AG04449 (cell line): ENCODE measurements at regions not wholly inside any gene's neighbourhood (a gene's known extent, or its start where the extent isn't known, plus 50 kb on each side); places are given as distances from the start of the nearest gene placed in this dataset.
"Not testable (repeated sequence)": the region's sequence is repeated elsewhere in the genome, so short reads cannot be mapped to it uniquely, and the experiment has no call there.

Source experiments
- CTCF ChIA-PET: fragments of 350-600 bp; formaldehyde crosslinking; extraction: SDS; loops from one replicate; lab custom pipeline; 2021; ENCODE audit warnings: antibody characterized with exemption; lab: Yijun Ruan, JAX
- POLR2A ChIA-PET: fragments of 400-600, 350-600 bp; formaldehyde crosslinking; extraction: SDS; loops from one replicate; lab custom pipeline; 2020; ENCODE audit warnings: antibody characterized with exemption, inconsistent platforms; lab: Yijun Ruan, JAX
- DNase-seq: peaks from one replicate; pipeline ENCODE4 v3.0.0-alpha.2; 2010; ENCODE audit warnings: low read depth, low spot score
- H3K4me3 ChIP-seq: 2 replicates; pipeline ENCODE4 v1.5.1; 2011; ENCODE audit warnings: low read depth, mild to moderate bottlenecking, control low read depth, low read length
- CTCF ChIP-seq: IDR thresholded peaks from one replicate; pipeline ENCODE4 v1.5.1; 2011; ENCODE audit warnings: mild to moderate bottlenecking, moderate library complexity, low read length, control low read depth, inconsistent platforms; ENCODE audit not compliant: insufficient read depth; ENCODE audit errors: missing control alignments

DNA sequence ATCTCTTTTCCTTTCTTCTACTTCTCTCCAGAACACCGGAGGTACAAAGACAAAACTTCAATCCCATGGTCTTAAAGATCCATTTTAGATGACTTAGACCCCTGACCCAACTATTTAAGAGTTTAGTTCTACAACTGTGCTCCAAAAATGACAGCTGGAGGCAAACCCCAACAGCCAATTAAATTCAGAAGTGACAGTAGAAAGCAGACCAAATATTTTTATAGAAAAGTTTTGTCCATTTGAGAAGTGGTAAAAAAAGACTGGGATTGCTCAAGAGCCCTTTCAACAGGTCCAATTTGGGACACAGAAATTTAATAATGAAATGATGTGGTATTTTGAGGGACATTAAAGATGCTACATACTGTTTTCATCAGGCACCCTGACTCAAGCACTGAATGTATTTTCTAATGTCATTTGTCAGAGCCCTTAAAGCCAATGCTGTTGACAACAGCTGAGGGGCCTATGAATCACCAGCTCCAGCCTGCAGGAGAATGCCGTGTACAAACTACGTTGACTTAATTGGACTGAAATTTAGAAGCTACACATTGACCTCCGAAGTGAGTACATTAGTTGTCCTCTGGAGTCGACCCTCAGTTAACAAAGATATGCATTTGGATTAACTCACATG lies 147.5 kb upstream of the PIK3R1 start:
- CTCF ChIA-PET: no interaction called here
- DNase-seq: no peak
- no peak for TF ChIP-seq CTCF
- H3K4me3 ChIP-seq: no peak overlapping the region
- POLR2A ChIA-PET: no interaction called here

DNA sequence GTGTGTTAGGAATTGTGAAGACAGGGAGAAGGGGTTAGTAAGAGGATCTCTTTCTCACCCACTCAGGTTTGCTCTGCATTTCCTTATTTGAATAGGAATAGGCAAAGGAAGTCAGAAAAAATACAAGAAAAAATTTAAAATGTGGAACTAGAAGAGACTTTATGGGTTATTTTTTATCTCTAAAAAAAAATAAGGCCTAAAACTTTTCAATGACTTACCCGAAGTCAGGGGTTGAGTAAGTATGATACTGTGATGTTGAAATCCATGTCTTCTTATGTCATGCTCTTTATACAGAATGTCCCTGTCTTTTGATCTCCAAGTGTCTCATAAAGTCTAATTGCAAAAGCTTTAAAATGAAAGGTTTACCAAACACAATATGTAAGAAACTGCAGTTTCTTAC lies 148.3 kb upstream of the PIK3R1 start:
- no peak for TF ChIP-seq CTCF
- H3K4me3 ChIP-seq: no peak overlapping the region
- DNase-seq: no peak
- POLR2A ChIA-PET: no interaction called here
- CTCF ChIA-PET: no interaction called here

- no peak overlapping the region for H3K4me3 ChIP-seq
- TF ChIP-seq CTCF: no peak
- ChIA-PET CTCF (no interaction called here), POLR2A (no interaction called here)
- no peak for DNase-seq
Measured at GRCh38 chr5:68066277-68066955, 149.1 kb upstream of the PIK3R1 start.

DNA sequence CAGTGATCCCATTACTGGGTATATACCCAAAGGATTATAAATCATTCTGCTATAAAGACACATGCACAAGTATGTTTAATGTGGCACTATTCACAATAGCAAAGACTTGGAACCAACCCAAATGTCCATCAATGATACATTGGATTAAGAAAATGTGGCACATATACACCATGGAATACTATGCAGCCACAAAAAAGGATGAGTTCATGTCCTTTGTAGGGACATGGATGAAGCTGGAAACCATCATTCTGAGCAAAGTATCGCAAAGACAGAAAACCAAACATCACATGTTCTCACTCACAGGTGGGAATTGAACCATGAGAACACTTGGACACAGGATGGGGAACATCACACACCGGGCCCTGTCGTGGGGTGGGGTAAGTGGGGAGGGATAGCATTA lies 150.2 kb upstream of the PIK3R1 start:
- DNase-seq, H3K4me3 ChIP-seq, CTCF ChIA-PET, POLR2A ChIA-PET: not testable (repeated sequence)

GRCh38 chr5:68060382-68060781 lies 155.2 kb upstream of the PIK3R1 start:
- no peak for DNase-seq
- no peak overlapping the region for H3K4me3 ChIP-seq
- no peak for TF ChIP-seq CTCF
- ChIA-PET CTCF (no interaction called here), POLR2A (no interaction called here)

- DNase-seq: no peak
- H3K4me3 ChIP-seq: no peak overlapping the region
- CTCF ChIA-PET: no interaction called here
- TF ChIP-seq CTCF: no peak
- POLR2A ChIA-PET: no interaction called here
Measured at GRCh38 chr5:68057191-68057590, 158.4 kb upstream of the PIK3R1 start.

DNA sequence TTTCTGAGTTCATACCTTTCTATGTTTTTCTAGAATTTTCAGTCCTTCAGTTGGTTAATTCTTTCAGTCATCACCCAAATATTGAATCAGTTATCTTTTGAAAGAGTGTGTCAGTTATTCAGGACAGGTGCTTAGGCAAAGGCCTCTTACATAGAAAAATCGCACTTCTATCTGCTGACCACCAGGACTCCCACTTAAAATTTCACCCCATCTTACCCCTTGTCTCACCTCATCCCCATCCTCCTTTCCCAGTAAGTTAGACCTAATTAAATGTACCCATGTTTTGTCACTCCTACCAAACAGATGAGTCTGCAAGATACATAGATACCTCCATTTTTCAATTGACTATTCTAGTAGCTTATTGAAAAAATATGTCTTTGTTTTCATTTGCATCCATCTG lies 159.9 kb upstream of the PIK3R1 start:
- H3K4me3 ChIP-seq: no peak overlapping the region
- DNase-seq: no peak
- no peak for TF ChIP-seq CTCF
- ChIA-PET POLR2A (no interaction called here), CTCF (no interaction called here)
